CD4-positive, alpha-beta memory T cell (primary cell): ENCODE measurements at regions not wholly inside any gene's neighbourhood (a gene's known extent, or its start where the extent isn't known, plus 50 kb on each side); places are given as distances from the start of the nearest gene placed in this dataset.

Source experiments
- CTCF ChIA-PET: fragments of 350-600 bp; sonication (Branson Sonifier 250); formaldehyde crosslinking; loops from one replicate; lab custom pipeline; 2021; ENCODE audit warnings: inconsistent platforms; ENCODE audit not compliant: partially characterized antibody; lab: Charles Lee
- POLR2A ChIA-PET: fragments of 350-600 bp; sonication (Branson Sonifier 250); formaldehyde crosslinking; loops from one replicate; lab custom pipeline; 2021; ENCODE audit not compliant: partially characterized antibody; lab: Charles Lee
- DNase-seq, 5 donors: peaks; one replicate each; pipeline versions ENCODE4 v3.0.0 to v3.0.0-alpha.2; 2020 to 2022; ENCODE audit warnings: mixed read lengths in 1 of 5
- H3K27ac ChIP-seq: one replicate; pipeline ENCODE4 v1.7.0; 2013; ENCODE audit warnings: low read depth, low read length
- H3K27me3 ChIP-seq: 2 replicates; pipeline ENCODE4 v1.7.0; 2013; ENCODE audit warnings: mild to moderate bottlenecking, low read length, moderate library complexity; ENCODE audit not compliant: insufficient read depth
- H3K36me3 ChIP-seq: 2 replicates; pipeline ENCODE4 v1.7.0; 2013; ENCODE audit warnings: mild to moderate bottlenecking, low read length, moderate library complexity; ENCODE audit not compliant: insufficient read depth
- H3K4me1 ChIP-seq: 2 replicates; pipeline ENCODE4 v1.7.0; 2013; ENCODE audit warnings: mild to moderate bottlenecking, low read length, moderate library complexity; ENCODE audit not compliant: insufficient read depth
- H3K4me3 ChIP-seq, 2 donors: one replicate each; pipeline ENCODE4 v1.7.0; 2013; ENCODE audit warnings: low read length in 2 of 2, mild to moderate bottlenecking in 1 of 2
- H3K9me3 ChIP-seq, 2 donors: one replicate each; pipeline ENCODE4 v1.7.0; 2013; ENCODE audit warnings: low read length in 2 of 2, control low read depth in 1 of 2; ENCODE audit not compliant: control insufficient read depth in 1 of 2
- H3K27ac Mint-ChIP-seq, 7 donors: one replicate each; pipeline ENCODE4 v1.8.0; 2020 to 2021; ENCODE audit warnings: mixed read lengths in 7 of 7, mild to moderate bottlenecking in 6 of 7, inconsistent platforms in 3 of 7, moderate library complexity in 3 of 7
- H3K27me3 Mint-ChIP-seq, 2 donors: one replicate each; pipeline ENCODE4 v1.8.0; 2020 to 2021; ENCODE audit warnings: mixed read lengths in 2 of 2
- H3K36me3 Mint-ChIP-seq, 2 donors: one replicate each; pipeline ENCODE4 v1.8.0; 2020 to 2021; ENCODE audit warnings: mixed read lengths in 2 of 2, inconsistent platforms in 1 of 2, mild to moderate bottlenecking in 1 of 2
- H3K4me1 Mint-ChIP-seq, 4 donors: one replicate each; pipeline ENCODE4 v1.8.0; 2020 to 2021; ENCODE audit warnings: mixed read lengths in 4 of 4, mild to moderate bottlenecking in 1 of 4
- H3K4me3 Mint-ChIP-seq, 8 donors: one replicate each; pipeline ENCODE4 v1.8.0; 2020 to 2021; ENCODE audit warnings: mixed read lengths in 8 of 8, mild to moderate bottlenecking in 7 of 8, moderate library complexity in 6 of 8, inconsistent platforms in 3 of 8
- H3K9me3 Mint-ChIP-seq, 8 donors: one replicate each; pipeline ENCODE4 v1.8.0; 2020 to 2021; ENCODE audit warnings: mixed read lengths in 8 of 8, mild to moderate bottlenecking in 5 of 8, inconsistent platforms in 3 of 8, moderate library complexity in 1 of 8
- intact Hi-C: fragments of 100-400 bp; cut with micrococcal nuclease; formaldehyde crosslinking; loops from one replicate; pipeline ENCODE4 v1.15.1; 2023

DNA sequence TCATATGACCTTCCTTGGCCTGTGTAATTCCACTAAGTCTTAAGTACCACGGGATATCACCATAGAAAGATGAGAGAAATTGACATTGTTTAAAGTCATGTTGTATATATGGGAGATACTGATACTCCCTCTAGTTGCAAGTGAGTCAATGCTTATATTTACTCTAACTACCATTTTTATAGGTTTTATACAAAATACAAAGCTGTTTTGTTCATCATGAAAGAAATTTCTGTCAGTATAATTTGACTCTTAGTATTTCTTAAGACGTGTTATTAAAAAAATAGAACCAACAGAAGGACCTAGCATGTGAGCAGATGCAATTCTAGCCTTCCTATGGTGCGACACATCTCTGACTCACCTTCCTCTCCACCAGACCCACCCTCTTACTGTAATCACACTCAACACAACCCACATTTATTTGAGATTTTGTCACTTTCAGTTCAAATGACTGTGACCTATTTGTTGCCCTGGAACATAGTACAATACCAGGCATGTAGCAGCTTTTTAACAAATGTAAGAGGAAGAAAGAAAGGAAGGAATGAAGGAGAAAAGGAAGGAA, 453.1 kb downstream of the CMPK2 start:
- Histone ChIP-seq H3K4me3 (no peak overlapping the region), H3K27ac (no peak overlapping the region), H3K9me3 (no peaks in the 10 kb centered on the region), H3K36me3 (no peaks in the 10 kb centered on the region), H3K4me1 (no peaks in the 10 kb centered on the region), H3K27me3 (no peaks in the 10 kb centered on the region)
- H3K4me1 Mint-ChIP-seq: no peaks in the 10 kb centered on the region
- CTCF ChIA-PET: no interaction called here
- DNase-seq: no peak
- no peak overlapping the region for H3K27ac Mint-ChIP-seq
- intact Hi-C loops: no loop called here
- no peaks in the 10 kb centered on the region for H3K27me3 Mint-ChIP-seq
- POLR2A ChIA-PET: no interaction called here
- no peak overlapping the region for H3K4me3 Mint-ChIP-seq
- H3K9me3 Mint-ChIP-seq: peaks cover 0 to 9% (median under 1%) of the 10 kb centered on the region in 8 donors
- no peaks in the 10 kb centered on the region for H3K36me3 Mint-ChIP-seq

DNA sequence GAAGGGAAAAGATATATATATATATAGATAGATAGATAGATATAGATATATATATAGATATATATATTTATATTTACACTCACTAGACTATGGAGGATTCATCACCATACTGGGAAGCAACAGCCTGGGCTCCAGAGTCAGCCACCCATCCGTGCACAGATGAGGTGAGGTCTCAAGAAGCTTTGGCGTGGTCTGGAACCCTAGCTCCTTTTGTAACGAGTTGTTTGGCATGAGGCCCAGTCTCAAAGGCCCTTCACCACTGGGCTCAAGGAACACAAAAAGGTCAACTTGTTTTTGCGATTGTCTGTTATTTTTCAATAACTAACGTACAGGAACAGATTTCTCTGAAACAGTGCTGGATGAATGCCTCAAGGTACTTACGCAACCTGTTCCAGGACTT, 448.7 kb downstream of the CMPK2 start:
- intact Hi-C loops: no loop called here
- no peak overlapping the region for H3K27ac ChIP-seq
- Mint-ChIP-seq H3K4me1 (no peaks in the 10 kb centered on the region), H3K27me3 (no peaks in the 10 kb centered on the region), H3K9me3 (peaks cover 0 to 5% (median 1%) of the 10 kb centered on the region in 8 donors), H3K27ac (no peak overlapping the region), H3K4me3 (no peak overlapping the region), H3K36me3 (no peaks in the 10 kb centered on the region)
- H3K9me3 ChIP-seq: no peaks in the 10 kb centered on the region
- H3K4me3 ChIP-seq: no peak overlapping the region
- no peaks in the 10 kb centered on the region for H3K36me3 ChIP-seq
- H3K27me3 ChIP-seq: no peaks in the 10 kb centered on the region
- no peak for DNase-seq
- no peaks in the 10 kb centered on the region for H3K4me1 ChIP-seq
- ChIA-PET CTCF (no interaction called here), POLR2A (no interaction called here)

DNA sequence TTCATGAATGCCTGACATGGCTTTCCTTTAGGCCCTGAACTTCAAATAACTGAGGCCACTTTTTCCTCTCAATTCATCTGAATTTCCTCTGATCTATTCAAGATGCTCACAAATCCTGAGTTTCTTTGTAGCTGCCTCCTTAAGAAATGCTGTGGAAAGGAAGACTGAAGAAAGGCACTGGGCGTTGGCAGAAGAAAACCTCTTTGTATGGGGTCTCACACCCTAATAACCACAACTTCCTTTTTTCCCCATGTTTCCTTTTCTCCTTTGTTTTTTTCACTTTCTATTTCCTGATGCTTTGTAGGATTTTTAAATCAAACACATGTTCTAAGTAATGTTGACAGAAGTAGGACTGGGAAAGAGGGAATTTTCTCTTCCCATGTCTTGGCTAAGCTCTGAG, 447.4 kb downstream of the CMPK2 start:
- POLR2A ChIA-PET: no interaction called here
- no peaks in the 10 kb centered on the region for H3K9me3 ChIP-seq
- Mint-ChIP-seq H3K9me3 (peaks cover 0 to 3% (median 0%) of the 10 kb centered on the region in 8 donors), H3K27me3 (no peaks in the 10 kb centered on the region), H3K36me3 (no peaks in the 10 kb centered on the region), H3K27ac (no peak overlapping the region), H3K4me3 (no peak overlapping the region), H3K4me1 (no peaks in the 10 kb centered on the region)
- CTCF ChIA-PET: no interaction called here
- H3K27me3 ChIP-seq: no peaks in the 10 kb centered on the region
- H3K4me3 ChIP-seq: no peak overlapping the region
- no peak overlapping the region for H3K27ac ChIP-seq
- H3K4me1 ChIP-seq: no peaks in the 10 kb centered on the region
- no peaks in the 10 kb centered on the region for H3K36me3 ChIP-seq
- intact Hi-C loops: no loop called here
- DNase-seq: no peak

DNA sequence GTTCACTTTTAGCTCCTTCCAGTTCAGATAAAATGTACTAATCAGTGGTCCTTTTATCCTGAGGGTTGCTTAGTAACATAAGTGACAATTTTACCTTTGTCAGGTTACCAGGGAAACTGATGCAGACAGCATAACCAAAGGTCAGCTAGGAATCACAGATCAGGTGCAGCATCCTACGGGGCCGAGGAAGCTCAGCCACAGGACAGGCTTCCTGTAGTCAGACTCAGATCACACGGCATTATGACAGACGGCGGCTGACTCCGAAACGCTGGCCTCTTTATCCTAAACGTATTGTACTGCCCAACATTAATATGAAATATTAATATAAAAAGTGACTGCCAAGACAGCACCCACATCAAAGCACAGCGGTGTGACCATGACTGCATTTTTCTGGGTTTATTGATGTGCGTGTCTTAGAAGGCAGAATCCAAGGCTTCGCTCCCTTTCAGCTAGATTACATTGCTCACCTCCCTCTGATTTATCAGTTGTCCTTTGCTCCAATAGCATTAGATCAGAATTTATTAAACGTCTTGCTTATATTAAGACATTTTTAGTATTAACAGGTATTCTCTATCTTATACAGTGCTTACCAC, 444.5 kb downstream of the CMPK2 start:
- Histone ChIP-seq H3K4me1 (no peaks in the 10 kb centered on the region), H3K36me3 (no peaks in the 10 kb centered on the region), H3K27me3 (no peaks in the 10 kb centered on the region), H3K27ac (no peak overlapping the region), H3K4me3 (no peak overlapping the region), H3K9me3 (no peaks in the 10 kb centered on the region)
- CTCF ChIA-PET: interaction anchor here (0.8 kb wide), 1 partner anchor 11 kb away, joined by 3 read pairs; no protein-coding TSS in a partner anchor
- no peak overlapping the region for H3K27ac Mint-ChIP-seq
- no peaks in the 10 kb centered on the region for H3K36me3 Mint-ChIP-seq
- H3K27me3 Mint-ChIP-seq: no peaks in the 10 kb centered on the region
- DNase-seq: no peak
- intact Hi-C loops: no loop called here
- H3K4me1 Mint-ChIP-seq: no peaks in the 10 kb centered on the region
- no peak overlapping the region for H3K4me3 Mint-ChIP-seq
- POLR2A ChIA-PET: no interaction called here
- peaks cover 0 to 3% (median 0%) of the 10 kb centered on the region in 8 donors for H3K9me3 Mint-ChIP-seq

DNA sequence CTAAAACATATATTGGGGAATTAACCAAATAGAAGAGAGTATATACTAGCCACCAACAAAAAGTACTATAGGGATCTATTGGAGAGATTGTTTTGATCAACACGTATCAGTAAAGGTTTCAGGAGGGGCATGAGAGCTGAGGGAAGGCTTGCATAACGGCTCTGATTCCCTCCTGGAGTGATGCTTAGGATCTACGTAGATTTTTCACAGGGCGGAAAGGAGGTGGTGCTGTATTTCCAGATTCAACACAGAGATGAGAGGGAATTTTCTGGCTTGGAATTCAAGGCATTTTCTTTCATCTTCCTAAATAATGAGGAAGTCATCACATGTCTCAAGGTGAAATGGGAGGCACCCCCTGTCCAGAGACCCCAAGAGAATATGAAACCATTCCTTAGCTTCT, 443.8 kb downstream of the CMPK2 start:
- Histone ChIP-seq H3K27me3 (no peaks in the 10 kb centered on the region), H3K36me3 (no peaks in the 10 kb centered on the region), H3K4me3 (no peak overlapping the region), H3K4me1 (no peaks in the 10 kb centered on the region), H3K27ac (no peak overlapping the region), H3K9me3 (no peaks in the 10 kb centered on the region)
- peaks cover 0 to 3% (median 0%) of the 10 kb centered on the region in 8 donors for H3K9me3 Mint-ChIP-seq
- H3K36me3 Mint-ChIP-seq: no peaks in the 10 kb centered on the region
- ChIA-PET CTCF (no interaction called here), POLR2A (no interaction called here)
- intact Hi-C loops: no loop called here
- no peaks in the 10 kb centered on the region for H3K27me3 Mint-ChIP-seq
- no peaks in the 10 kb centered on the region for H3K4me1 Mint-ChIP-seq
- no peak for DNase-seq
- H3K27ac Mint-ChIP-seq: no peak overlapping the region
- H3K4me3 Mint-ChIP-seq: no peak overlapping the region

DNA sequence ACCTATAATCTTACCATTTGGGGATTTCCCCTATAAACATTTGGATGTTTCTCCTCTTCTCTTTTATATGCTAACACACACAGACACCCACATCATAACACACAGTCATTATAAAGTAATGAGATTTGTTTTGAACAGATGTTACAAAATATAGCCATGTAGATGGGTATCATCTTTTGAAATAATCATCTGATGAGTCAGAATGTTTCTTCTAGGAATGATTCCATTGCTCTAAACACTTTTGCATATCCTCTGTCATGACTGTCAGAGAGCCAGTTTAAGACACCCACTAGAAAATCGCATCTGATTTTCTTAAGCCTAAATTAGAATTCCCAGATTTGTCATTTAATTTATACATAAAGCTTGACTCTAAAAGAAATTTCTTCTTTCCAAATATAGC, 442.6 kb downstream of the CMPK2 start:
- DNase-seq: no peak
- no peak overlapping the region for H3K4me3 ChIP-seq
- H3K27ac ChIP-seq: no peak overlapping the region
- POLR2A ChIA-PET: no interaction called here
- H3K4me1 ChIP-seq: no peaks in the 10 kb centered on the region
- no peaks in the 10 kb centered on the region for H3K9me3 ChIP-seq
- intact Hi-C loops: no loop called here
- Mint-ChIP-seq H3K27me3 (no peaks in the 10 kb centered on the region), H3K36me3 (no peaks in the 10 kb centered on the region), H3K4me1 (no peaks in the 10 kb centered on the region), H3K4me3 (no peak overlapping the region), H3K9me3 (peaks cover 0 to 5% (median 0%) of the 10 kb centered on the region in 8 donors), H3K27ac (no peak overlapping the region)
- H3K36me3 ChIP-seq: no peaks in the 10 kb centered on the region
- CTCF ChIA-PET: no interaction called here
- H3K27me3 ChIP-seq: no peaks in the 10 kb centered on the region

DNA sequence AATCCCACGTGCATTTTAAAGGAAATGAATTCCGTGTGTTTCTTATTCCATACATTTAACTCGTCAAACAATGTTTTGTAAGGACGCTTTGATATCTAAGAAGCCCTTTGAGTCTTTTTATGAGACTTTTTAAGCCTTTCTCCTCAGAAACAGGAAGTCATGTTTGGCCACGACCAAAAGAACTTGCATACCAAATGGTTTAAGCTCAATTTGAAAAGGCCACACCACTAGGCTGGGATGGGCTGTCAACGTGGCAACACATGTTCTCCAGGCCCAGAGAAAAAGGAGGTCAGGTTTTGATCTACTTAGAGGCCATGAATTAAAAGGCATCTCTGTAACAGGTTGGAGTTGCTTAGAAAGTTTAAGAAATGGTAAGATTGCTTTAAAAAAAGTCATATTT, 441.8 kb downstream of the CMPK2 start:
- intact Hi-C loops: no loop called here
- no peak for DNase-seq

More for the DNA sequence above, 441.8 kb downstream of the CMPK2 start:
- Histone ChIP-seq H3K27ac (no peak overlapping the region), H3K4me1 (no peaks in the 10 kb centered on the region), H3K27me3 (no peaks in the 10 kb centered on the region), H3K9me3 (no peaks in the 10 kb centered on the region), H3K4me3 (no peak overlapping the region), H3K36me3 (no peaks in the 10 kb centered on the region)
- ChIA-PET CTCF (no interaction called here), POLR2A (no interaction called here)
- no peaks in the 10 kb centered on the region for H3K4me1 Mint-ChIP-seq
- H3K4me3 Mint-ChIP-seq: no peak overlapping the region
- H3K27me3 Mint-ChIP-seq: no peaks in the 10 kb centered on the region
- peaks cover 0 to 3% (median 0%) of the 10 kb centered on the region in 8 donors for H3K9me3 Mint-ChIP-seq
- no peak overlapping the region for H3K27ac Mint-ChIP-seq
- no peaks in the 10 kb centered on the region for H3K36me3 Mint-ChIP-seq
